IMR-90 (cell line): ENCODE measurements at regions not wholly inside any gene's neighbourhood (a gene's known extent, or its start where the extent isn't known, plus 50 kb on each side); places are given as distances from the start of the nearest gene placed in this dataset.

ENCODE experiments used
- ATAC-seq: fragments of 200-7000 bp; cut with Tn5 transposase; 2 replicates; pipeline ENCODE4 v1.9.1; 2020; ENCODE audit warnings: low read depth, mild to moderate bottlenecking, moderate library complexity
- BruUV-seq: library from RNA; stranded (reverse); fragments of 400-500 nt; replicated peaks from 2 replicates; lab custom pipeline; 2021; lab: Mats Ljungman, UMichigan
- CTCF ChIA-PET: fragments of 300-600 bp; formaldehyde crosslinking; extraction: SDS; loops from one replicate; lab custom pipeline; 2021; ENCODE audit warnings: antibody characterized with exemption; lab: Yijun Ruan, JAX
- POLR2A ChIA-PET: fragments of 300-600 bp; sonication (Branson Sonifier 250); formaldehyde crosslinking; loops from one replicate; lab custom pipeline; 2022; ENCODE audit warnings: antibody characterized with exemption; ENCODE audit not compliant: unreplicated experiment; lab: Charles Lee
- DNase-seq: peaks from one replicate; pipeline ENCODE4 v3.0.0; 2013
- H2AFZ ChIP-seq: replicated peaks from 2 replicates; pipeline ENCODE3; 2013; ENCODE audit warnings: low read length, mild to moderate bottlenecking; ENCODE audit not compliant: poor library complexity
- H2AK5ac ChIP-seq: 2 replicates; pipeline ENCODE4 v1.6.1; 2013; ENCODE audit warnings: low read depth, low read length, inconsistent platforms
- H2AK9ac ChIP-seq: replicated peaks from 2 replicates; pipeline ENCODE3; 2013; ENCODE audit warnings: mild to moderate bottlenecking, low read depth, low read length, moderate library complexity; ENCODE audit not compliant: poor library complexity
- H2BK120ac ChIP-seq: 2 replicates; pipeline ENCODE4 v1.6.1; 2013; ENCODE audit warnings: low read depth, low read length, inconsistent platforms
- H2BK15ac ChIP-seq: 3 replicates; pipeline ENCODE4 v1.6.1; 2013; ENCODE audit warnings: low read depth, low read length, inconsistent platforms
- H2BK20ac ChIP-seq: 2 replicates; pipeline ENCODE4 v1.6.1; 2013; ENCODE audit warnings: low read depth, mild to moderate bottlenecking, inconsistent platforms, low read length, moderate library complexity
- H2BK5ac ChIP-seq: 2 replicates; pipeline ENCODE4 v1.6.1; 2013; ENCODE audit warnings: mild to moderate bottlenecking, low read depth, low read length, inconsistent platforms; ENCODE audit not compliant: poor library complexity, severe bottlenecking
- H3K14ac ChIP-seq: replicated peaks from 2 replicates; pipeline ENCODE4 v1.6.1; 2013; ENCODE audit warnings: low read depth, low read length, inconsistent platforms
- H3K18ac ChIP-seq: 2 replicates; pipeline ENCODE4 v1.6.1; 2013; ENCODE audit warnings: low read depth, low read length, control low read depth
- H3K23ac ChIP-seq: 2 replicates; pipeline ENCODE4 v1.6.1; 2013; ENCODE audit warnings: low read depth, low read length, inconsistent platforms
- H3K27ac ChIP-seq: 2 replicates; pipeline ENCODE4 v1.5.1; 2013; ENCODE audit warnings: mild to moderate bottlenecking, control low read depth, low read length; ENCODE audit not compliant: insufficient read depth
- H3K27me3 ChIP-seq: 2 replicates; pipeline ENCODE4 v1.6.1; 2013; ENCODE audit warnings: low read length; ENCODE audit not compliant: control insufficient read depth, insufficient read depth
- H3K36me3 ChIP-seq: 2 replicates; pipeline ENCODE4 v1.6.1; 2013; ENCODE audit warnings: low read length, mixed read lengths; ENCODE audit not compliant: control insufficient read depth, insufficient read depth
- H3K4ac ChIP-seq: 2 replicates; pipeline ENCODE4 v1.6.1; 2013; ENCODE audit warnings: low read depth, low read length, inconsistent platforms
- H3K4me1 ChIP-seq: 2 replicates; pipeline ENCODE4 v1.6.1; 2013; ENCODE audit warnings: low read length, mixed read lengths; ENCODE audit not compliant: control insufficient read depth, insufficient read depth
- H3K4me2 ChIP-seq: 2 replicates; pipeline ENCODE4 v1.6.1; 2013; ENCODE audit warnings: low read depth, mild to moderate bottlenecking, control low read depth, low read length, moderate library complexity
- H3K4me3 ChIP-seq: 2 replicates; pipeline ENCODE4 v1.5.1; 2013; ENCODE audit warnings: low read depth, mild to moderate bottlenecking, control low read depth, low read length, moderate library complexity; ENCODE audit not compliant: insufficient read depth
- H3K56ac ChIP-seq: 2 replicates; pipeline ENCODE4 v1.6.1; 2013; ENCODE audit warnings: low read length, inconsistent platforms; ENCODE audit not compliant: insufficient read depth; ENCODE audit errors: extremely low read depth
- H3K79me1 ChIP-seq, 2 experiments: 2 replicates each; pipeline ENCODE4 v1.6.1; 2013; ENCODE audit warnings: low read length in 2 of 2, inconsistent platforms in 1 of 2, low read depth in 1 of 2
- H3K9ac ChIP-seq: 2 replicates; pipeline ENCODE4 v1.6.1; 2013; ENCODE audit warnings: low read depth, low read length, control low read depth
- H3K9me1 ChIP-seq: 2 replicates; pipeline ENCODE4 v1.6.1; 2013; ENCODE audit warnings: low read length, inconsistent platforms; ENCODE audit not compliant: insufficient read depth
- H3K9me3 ChIP-seq: 2 replicates; pipeline ENCODE4 v1.6.1; 2013; ENCODE audit warnings: low read length; ENCODE audit not compliant: control insufficient read depth, insufficient read depth
- H4K20me1 ChIP-seq: 2 replicates; pipeline ENCODE4 v1.6.1; 2013; ENCODE audit warnings: low read length, inconsistent platforms; ENCODE audit not compliant: insufficient read depth
- H4K5ac ChIP-seq: 2 replicates; pipeline ENCODE4 v1.6.1; 2013; ENCODE audit warnings: mild to moderate bottlenecking, low read depth, low read length, control low read depth
- H4K8ac ChIP-seq, 2 experiments: 2 replicates each; pipeline ENCODE4 v1.6.1; 2013; ENCODE audit warnings: low read depth in 2 of 2, low read length in 2 of 2, control low read depth in 1 of 2, inconsistent platforms in 1 of 2
- H4K91ac ChIP-seq: 2 replicates; pipeline ENCODE4 v1.6.1; 2013; ENCODE audit warnings: low read depth, low read length, inconsistent platforms; ENCODE audit not compliant: insufficient read depth
- BHLHE40 ChIP-seq: fragments of 150-350 bp; IDR thresholded peaks from 2 replicates; pipeline ENCODE4 v1.6.1; 2016; ENCODE audit warnings: mild to moderate bottlenecking, low read depth, low read length
- CEBPB ChIP-seq: IDR thresholded peaks from 2 replicates; pipeline ENCODE4 v1.6.1; 2012; ENCODE audit warnings: low read depth, low read length, improper control_type of control experiment
- CHD1 ChIP-seq: IDR thresholded peaks from 2 replicates; pipeline ENCODE4 v1.6.1; 2012; ENCODE audit warnings: low read depth, low read length, improper control_type of control experiment
- CTCF ChIP-seq: conservative IDR thresholded peaks from 2 replicates; pipeline ENCODE4 v1.5.1; 2012; ENCODE audit warnings: mild to moderate bottlenecking, low read depth, low read length, improper control_type of control experiment
- MAZ ChIP-seq: IDR thresholded peaks from 2 replicates; pipeline ENCODE4 v1.6.1; 2012; ENCODE audit warnings: low read depth, mild to moderate bottlenecking, low read length, improper control_type of control experiment, moderate library complexity, borderline replicate concordance
- MXI1 ChIP-seq: IDR thresholded peaks from 2 replicates; pipeline ENCODE4 v1.6.1; 2012; ENCODE audit warnings: low read depth, mild to moderate bottlenecking, low read length, moderate library complexity, borderline replicate concordance
- NFE2L2 ChIP-seq: fragments of 150-350 bp; IDR thresholded peaks from 2 replicates; pipeline ENCODE4 v1.6.1; 2016; ENCODE audit warnings: low read depth, mild to moderate bottlenecking, low read length
- RAD21 ChIP-seq: IDR thresholded peaks from 2 replicates; pipeline ENCODE4 v1.6.1; 2012; ENCODE audit warnings: low read length, improper control_type of control experiment
- RCOR1 ChIP-seq: IDR thresholded peaks from 2 replicates; pipeline ENCODE4 v1.6.1; 2012; ENCODE audit warnings: mild to moderate bottlenecking, low read length, improper control_type of control experiment; ENCODE audit not compliant: insufficient replicate concordance
- dilution Hi-C: fragments of 300-500 bp; cut with HindIII; formaldehyde crosslinking; loops from one replicate; pipeline ENCODE4 v1.14.3; 2018; ENCODE audit warnings: low sequenced_read_pairs; ENCODE audit not compliant: unreplicated experiment
- in situ Hi-C: fragments of 300-500 bp; cut with MboI; formaldehyde crosslinking; loops from 3 replicates; pipeline ENCODE4 v1.14.3; 2019; ENCODE audit warnings: low sequenced_read_pairs, inconsistent platforms, mixed read lengths
- intact Hi-C: fragments of 100-400 bp; cut with micrococcal nuclease; formaldehyde crosslinking; loops from 2 replicates; pipeline ENCODE4 v1.10.0; 2022
- TF ChIP-seq, protein P1 (sequence below): fragments of 150-350 bp; IDR thresholded peaks from 2 replicates; pipeline ENCODE4 v1.6.1; 2016; ENCODE audit warnings: low read depth, mild to moderate bottlenecking, low read length, moderate library complexity, borderline replicate concordance
- TF ChIP-seq, protein P2 (sequence below): fragments of 150-350 bp; IDR thresholded peaks from 2 replicates; pipeline ENCODE4 v1.6.1; 2017; ENCODE audit warnings: mild to moderate bottlenecking, antibody characterized with exemption, low read length, low read depth

- no peak overlapping the region for H3K56ac ChIP-seq
- in situ Hi-C loops (no loop called here), intact Hi-C loops (no loop called here), dilution Hi-C loops (no loop called here)
- H4K5ac ChIP-seq, result no peak overlapping the region
- TF ChIP-seq CEBPB (no peak), NFE2L2 (no peak), CTCF (no peak), MXI1 (no peak), BHLHE40 (no peak), RCOR1 (no peak), MAZ (no peak), CHD1 (no peak), RAD21 (no peak)
- TF ChIP-seq, protein P1, sequence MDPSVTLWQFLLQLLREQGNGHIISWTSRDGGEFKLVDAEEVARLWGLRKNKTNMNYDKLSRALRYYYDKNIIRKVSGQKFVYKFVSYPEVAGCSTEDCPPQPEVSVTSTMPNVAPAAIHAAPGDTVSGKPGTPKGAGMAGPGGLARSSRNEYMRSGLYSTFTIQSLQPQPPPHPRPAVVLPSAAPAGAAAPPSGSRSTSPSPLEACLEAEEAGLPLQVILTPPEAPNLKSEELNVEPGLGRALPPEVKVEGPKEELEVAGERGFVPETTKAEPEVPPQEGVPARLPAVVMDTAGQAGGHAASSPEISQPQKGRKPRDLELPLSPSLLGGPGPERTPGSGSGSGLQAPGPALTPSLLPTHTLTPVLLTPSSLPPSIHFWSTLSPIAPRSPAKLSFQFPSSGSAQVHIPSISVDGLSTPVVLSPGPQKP, result no peak
- TF ChIP-seq, protein P2, sequence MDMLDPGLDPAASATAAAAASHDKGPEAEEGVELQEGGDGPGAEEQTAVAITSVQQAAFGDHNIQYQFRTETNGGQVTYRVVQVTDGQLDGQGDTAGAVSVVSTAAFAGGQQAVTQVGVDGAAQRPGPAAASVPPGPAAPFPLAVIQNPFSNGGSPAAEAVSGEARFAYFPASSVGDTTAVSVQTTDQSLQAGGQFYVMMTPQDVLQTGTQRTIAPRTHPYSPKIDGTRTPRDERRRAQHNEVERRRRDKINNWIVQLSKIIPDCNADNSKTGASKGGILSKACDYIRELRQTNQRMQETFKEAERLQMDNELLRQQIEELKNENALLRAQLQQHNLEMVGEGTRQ, result no peak
- POLR2A ChIA-PET, result no interaction called here
- H2BK5ac ChIP-seq, result no peak overlapping the region
- H3K4ac ChIP-seq, result no peak overlapping the region
- H3K23ac ChIP-seq, result no peak overlapping the region
- H2AK9ac ChIP-seq, result no peak overlapping the region
- H2BK15ac ChIP-seq, result no peak overlapping the region
- no peak overlapping the region for H2AK5ac ChIP-seq
- H3K79me1 ChIP-seq, result no peaks in the 10 kb centered on the region
- H3K4me3 ChIP-seq, result no peak overlapping the region
- H4K20me1 ChIP-seq, result no peaks in the 10 kb centered on the region
- no peak overlapping the region for H2BK20ac ChIP-seq
- no peak overlapping the region for H4K8ac ChIP-seq
- H3K9me3 ChIP-seq, result no peaks in the 10 kb centered on the region
- no peak overlapping the region for H3K27ac ChIP-seq
- CTCF ChIA-PET, result interaction anchor here (0.6 kb wide), 1 partner anchor 888 kb away, joined by 4 read pairs; no protein-coding TSS in a partner anchor
- DNase-seq (no peak), ATAC-seq (no peak)
- no TSS peak for BruUV-seq
- H3K4me2 ChIP-seq, result no peak overlapping the region
- no peak overlapping the region for H2AFZ ChIP-seq
- H3K27me3 ChIP-seq, result no peaks in the 10 kb centered on the region
- no peak overlapping the region for H4K91ac ChIP-seq
- H3K36me3 ChIP-seq, result no peaks in the 10 kb centered on the region
- no peaks in the 10 kb centered on the region for H3K9me1 ChIP-seq
- no peak overlapping the region for H2BK120ac ChIP-seq
- no peaks in the 10 kb centered on the region; the same call in 1 of the 2 replicates for H3K4me1 ChIP-seq
- no peak overlapping the region for H3K18ac ChIP-seq
- no peak overlapping the region for H3K9ac ChIP-seq
- no peak overlapping the region for H3K14ac ChIP-seq
These were observed 307.1 kb downstream of the TLE1 start for GRCh38 chr9:81382281-81382680.
